IMR-90 (cell line): ENCODE measurements at regions not wholly inside any gene's neighbourhood (a gene's known extent, or its start where the extent isn't known, plus 50 kb on each side); places are given as distances from the start of the nearest gene placed in this dataset.

ENCODE experiments used
- BHLHE40 ChIP-seq: fragments of 150-350 bp; IDR thresholded peaks from 2 replicates; pipeline ENCODE4 v1.6.1; 2016; ENCODE audit warnings: mild to moderate bottlenecking, low read depth, low read length
- CEBPB ChIP-seq: IDR thresholded peaks from 2 replicates; pipeline ENCODE4 v1.6.1; 2012; ENCODE audit warnings: low read depth, low read length, improper control_type of control experiment
- CHD1 ChIP-seq: IDR thresholded peaks from 2 replicates; pipeline ENCODE4 v1.6.1; 2012; ENCODE audit warnings: low read depth, low read length, improper control_type of control experiment
- CTCF ChIP-seq: conservative IDR thresholded peaks from 2 replicates; pipeline ENCODE4 v1.5.1; 2012; ENCODE audit warnings: mild to moderate bottlenecking, low read depth, low read length, improper control_type of control experiment
- ELK1 ChIP-seq: fragments of 150-350 bp; IDR thresholded peaks from 2 replicates; pipeline ENCODE4 v1.6.1; 2016; ENCODE audit warnings: low read depth, mild to moderate bottlenecking, low read length, moderate library complexity, borderline replicate concordance
- FOS ChIP-seq: fragments of 150-350 bp; IDR thresholded peaks from 2 replicates; pipeline ENCODE4 v1.6.1; 2016; ENCODE audit warnings: low read depth, low read length
- MAFK ChIP-seq: IDR thresholded peaks from 2 replicates; pipeline ENCODE4 v1.6.1; 2012; ENCODE audit warnings: low read depth, low read length, improper control_type of control experiment
- MAZ ChIP-seq: IDR thresholded peaks from 2 replicates; pipeline ENCODE4 v1.6.1; 2012; ENCODE audit warnings: low read depth, mild to moderate bottlenecking, low read length, improper control_type of control experiment, moderate library complexity, borderline replicate concordance
- MXI1 ChIP-seq: IDR thresholded peaks from 2 replicates; pipeline ENCODE4 v1.6.1; 2012; ENCODE audit warnings: low read depth, mild to moderate bottlenecking, low read length, moderate library complexity, borderline replicate concordance
- POLR2A ChIP-seq: IDR thresholded peaks from 2 replicates; pipeline ENCODE4 v1.6.1; 2012; ENCODE audit warnings: mild to moderate bottlenecking, low read depth, low read length
- RAD21 ChIP-seq: IDR thresholded peaks from 2 replicates; pipeline ENCODE4 v1.6.1; 2012; ENCODE audit warnings: low read length, improper control_type of control experiment
- RCOR1 ChIP-seq: IDR thresholded peaks from 2 replicates; pipeline ENCODE4 v1.6.1; 2012; ENCODE audit warnings: mild to moderate bottlenecking, low read length, improper control_type of control experiment; ENCODE audit not compliant: insufficient replicate concordance
- SMC3 ChIP-seq: fragments of 150-350 bp; IDR thresholded peaks from 2 replicates; pipeline ENCODE4 v1.6.1; 2016; ENCODE audit warnings: low read depth, mild to moderate bottlenecking, antibody characterized with exemption, low read length, moderate library complexity
- USF2 ChIP-seq: fragments of 150-350 bp; IDR thresholded peaks from 2 replicates; pipeline ENCODE4 v1.6.1; 2017; ENCODE audit warnings: mild to moderate bottlenecking, antibody characterized with exemption, low read length, low read depth

GRCh38 chr4:81604683-81605218 lies 133.0 kb upstream of the RASGEF1B start:
- TF ChIP-seq CTCF (no peak), POLR2A (no peak), MXI1 (no peak), USF2 (no peak), CEBPB (no peak), CHD1 (no peak), BHLHE40 (no peak), SMC3 (no peak), RCOR1 (no peak), FOS (no peak), MAFK (no peak), ELK1 (no peak), MAZ (no peak), RAD21 (no peak)
